ENCODE measurements at regions not wholly inside any gene's neighbourhood (a gene's known extent, or its start where the extent isn't known, plus 50 kb on each side); places are given as distances from the start of the nearest gene placed in this dataset.

- H3K9me3 ChIP-seq (ENCODE audit: low read length) = no peaks in the 10 kb centered on the region
- no peaks in the 10 kb centered on the region for H3K9me2 ChIP-seq (ENCODE audit: insufficient read depth, low read length)
- H3K79me2 ChIP-seq (replicated peaks; ENCODE audit: insufficient read depth, low read length) = no peaks in the 10 kb centered on the region
- no peak overlapping the region for H2AFZ ChIP-seq (ENCODE audit: low read depth, low read length)
- no peak overlapping the region for H3K27ac ChIP-seq (ENCODE audit: low read length)
- H3K27me3 ChIP-seq (ENCODE audit: insufficient read depth, low read depth, low read length) = no peaks in the 10 kb centered on the region
- no peaks in the 10 kb centered on the region for H3F3A ChIP-seq (ENCODE audit: insufficient read depth, low read length, poor library complexity, severe bottlenecking)
- no peak for TF ChIP-seq EP300 (conservative IDR thresholded peaks at IDR 0.05; ENCODE audit: poor library complexity, severe bottlenecking)
- TF ChIP-seq, protein P1, sequence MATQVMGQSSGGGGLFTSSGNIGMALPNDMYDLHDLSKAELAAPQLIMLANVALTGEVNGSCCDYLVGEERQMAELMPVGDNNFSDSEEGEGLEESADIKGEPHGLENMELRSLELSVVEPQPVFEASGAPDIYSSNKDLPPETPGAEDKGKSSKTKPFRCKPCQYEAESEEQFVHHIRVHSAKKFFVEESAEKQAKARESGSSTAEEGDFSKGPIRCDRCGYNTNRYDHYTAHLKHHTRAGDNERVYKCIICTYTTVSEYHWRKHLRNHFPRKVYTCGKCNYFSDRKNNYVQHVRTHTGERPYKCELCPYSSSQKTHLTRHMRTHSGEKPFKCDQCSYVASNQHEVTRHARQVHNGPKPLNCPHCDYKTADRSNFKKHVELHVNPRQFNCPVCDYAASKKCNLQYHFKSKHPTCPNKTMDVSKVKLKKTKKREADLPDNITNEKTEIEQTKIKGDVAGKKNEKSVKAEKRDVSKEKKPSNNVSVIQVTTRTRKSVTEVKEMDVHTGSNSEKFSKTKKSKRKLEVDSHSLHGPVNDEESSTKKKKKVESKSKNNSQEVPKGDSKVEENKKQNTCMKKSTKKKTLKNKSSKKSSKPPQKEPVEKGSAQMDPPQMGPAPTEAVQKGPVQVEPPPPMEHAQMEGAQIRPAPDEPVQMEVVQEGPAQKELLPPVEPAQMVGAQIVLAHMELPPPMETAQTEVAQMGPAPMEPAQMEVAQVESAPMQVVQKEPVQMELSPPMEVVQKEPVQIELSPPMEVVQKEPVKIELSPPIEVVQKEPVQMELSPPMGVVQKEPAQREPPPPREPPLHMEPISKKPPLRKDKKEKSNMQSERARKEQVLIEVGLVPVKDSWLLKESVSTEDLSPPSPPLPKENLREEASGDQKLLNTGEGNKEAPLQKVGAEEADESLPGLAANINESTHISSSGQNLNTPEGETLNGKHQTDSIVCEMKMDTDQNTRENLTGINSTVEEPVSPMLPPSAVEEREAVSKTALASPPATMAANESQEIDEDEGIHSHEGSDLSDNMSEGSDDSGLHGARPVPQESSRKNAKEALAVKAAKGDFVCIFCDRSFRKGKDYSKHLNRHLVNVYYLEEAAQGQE (IDR thresholded peaks at IDR 0.05; ENCODE audit: borderline replicate concordance) = no peak
- TF ChIP-seq CTCF (IDR thresholded peaks at IDR 0.05; ENCODE audit: poor library complexity, severe bottlenecking) = no peak
- TF ChIP-seq TAF1 (IDR thresholded peaks at IDR 0.05; ENCODE audit: low read depth) = no peak
- no peak for TF ChIP-seq MXI1 (conservative IDR thresholded peaks at IDR 0.05; ENCODE audit: poor library complexity, severe bottlenecking)
- TF ChIP-seq SMC3 (conservative IDR thresholded peaks at IDR 0.05; ENCODE audit: poor library complexity) = no peak
- TF ChIP-seq RAD21 (conservative IDR thresholded peaks at IDR 0.05) = no peak
- no peak for TF ChIP-seq POLR2AphosphoS5 (IDR thresholded peaks at IDR 0.05)
- TF ChIP-seq EZH2 (IDR thresholded peaks at IDR 0.05; ENCODE audit: borderline replicate concordance, insufficient read depth, low read length, poor library complexity, severe bottlenecking) = no peak
- H3K4me3 ChIP-seq (ENCODE audit: low read length) = no peak overlapping the region
- no peak overlapping the region for H3K9ac ChIP-seq (ENCODE audit: low read length)
- H3K36me3 ChIP-seq (ENCODE audit: insufficient read depth, low read length) = no peaks in the 10 kb centered on the region
- H4K20me1 ChIP-seq (ENCODE audit: insufficient read depth) = no peaks in the 10 kb centered on the region
- no peak overlapping the region for H3K4me2 ChIP-seq (ENCODE audit: low read length)
Observed at GRCh38 chr14:25488961-25489360, 439.0 kb upstream of the STXBP6 start.

DNA sequence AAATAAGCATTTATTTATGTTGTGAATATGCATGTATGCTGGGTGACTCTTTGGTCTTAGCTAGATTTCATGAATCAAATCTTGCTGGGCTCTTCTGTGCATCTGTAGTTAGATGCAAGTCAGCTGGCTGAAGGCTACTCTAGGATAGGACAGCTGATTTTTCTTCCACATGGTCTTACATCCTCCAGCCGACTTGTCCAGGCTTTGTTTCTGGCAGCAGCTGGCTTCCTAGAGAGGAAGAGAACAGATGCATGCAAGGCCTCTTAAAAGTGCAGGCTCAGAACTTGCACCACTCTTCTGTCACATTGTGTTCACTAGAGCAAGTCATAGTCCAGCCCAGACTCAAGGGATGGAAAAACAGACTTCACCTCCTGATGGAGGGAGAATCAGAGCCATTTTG is 435.4 kb upstream of the STXBP6 start:
- H3K9ac ChIP-seq (ENCODE audit: low read length) = no peak overlapping the region
- no peaks in the 10 kb centered on the region for H3K9me2 ChIP-seq (ENCODE audit: insufficient read depth, low read length)
- no peaks in the 10 kb centered on the region for H3F3A ChIP-seq (ENCODE audit: insufficient read depth, low read length, poor library complexity, severe bottlenecking)
- no peak overlapping the region for H3K4me3 ChIP-seq (ENCODE audit: low read length)
- no peaks in the 10 kb centered on the region for H4K20me1 ChIP-seq (ENCODE audit: insufficient read depth)
- H2AFZ ChIP-seq (ENCODE audit: low read depth, low read length) = no peak overlapping the region
- H3K9me3 ChIP-seq (ENCODE audit: low read length) = no peaks in the 10 kb centered on the region
- no peaks in the 10 kb centered on the region for H3K79me2 ChIP-seq (replicated peaks; ENCODE audit: insufficient read depth, low read length)
- H3K27me3 ChIP-seq (ENCODE audit: insufficient read depth, low read depth, low read length) = no peaks in the 10 kb centered on the region
- H3K36me3 ChIP-seq (ENCODE audit: insufficient read depth, low read length) = no peaks in the 10 kb centered on the region
- H3K4me2 ChIP-seq (ENCODE audit: low read length) = no peak overlapping the region
- H3K27ac ChIP-seq (ENCODE audit: low read length) = no peak overlapping the region
- TF ChIP-seq RAD21 (conservative IDR thresholded peaks at IDR 0.05) (no peak), POLR2AphosphoS5 (IDR thresholded peaks at IDR 0.05) (no peak), EP300 (conservative IDR thresholded peaks at IDR 0.05; ENCODE audit: poor library complexity, severe bottlenecking) (no peak), TAF1 (IDR thresholded peaks at IDR 0.05; ENCODE audit: low read depth) (no peak), MXI1 (conservative IDR thresholded peaks at IDR 0.05; ENCODE audit: poor library complexity, severe bottlenecking) (no peak), SMC3 (conservative IDR thresholded peaks at IDR 0.05; ENCODE audit: poor library complexity) (no peak), EZH2 (IDR thresholded peaks at IDR 0.05; ENCODE audit: borderline replicate concordance, insufficient read depth, low read length, poor library complexity, severe bottlenecking) (no peak)
- TF ChIP-seq, protein P1 (IDR thresholded peaks at IDR 0.05; ENCODE audit: borderline replicate concordance) = no peak
